ENCODE measurements at regions not wholly inside any gene's neighbourhood (a gene's known extent, or its start where the extent isn't known, plus 50 kb on each side); places are given as distances from the start of the nearest gene placed in this dataset.

- H4K91ac ChIP-seq (ENCODE audit: low read length): no peak overlapping the region
- no peak overlapping the region for H3K9ac ChIP-seq (ENCODE audit: low read length)
- H2BK15ac ChIP-seq (ENCODE audit: low read depth, poor library complexity, severe bottlenecking): no peak overlapping the region
- H3K4me3 ChIP-seq (ENCODE audit: insufficient read depth in 1 of 2, low read depth in 1 of 2, low read length in 2 of 2): no peak overlapping the region
- no peak overlapping the region for H3K4me2 ChIP-seq (ENCODE audit: low read length, poor library complexity, severe bottlenecking)
- no peak overlapping the region for H3K14ac ChIP-seq (ENCODE audit: low read length in 2 of 2)
- no peak overlapping the region for H3K4ac ChIP-seq (ENCODE audit: low read depth in 1 of 2, low read length in 2 of 2)
- no peak overlapping the region for H3K18ac ChIP-seq (ENCODE audit: low read depth in 1 of 2, low read length in 2 of 2)
- no peak overlapping the region for H3K27ac ChIP-seq (ENCODE audit: low read length, poor library complexity, severe bottlenecking)
- no peaks in the 10 kb centered on the region for H3K9me3 ChIP-seq (ENCODE audit: control insufficient read depth, low read length)
- no peak for DNase-seq
- no peaks in the 10 kb centered on the region for H3K4me1 ChIP-seq (ENCODE audit: control insufficient read depth, insufficient read depth, low read depth, low read length)
- H3K36me3 ChIP-seq (ENCODE audit: control insufficient read depth in 1 of 2, insufficient read depth in 2 of 2, low read depth in 1 of 2, low read length in 2 of 2): no peaks in the 10 kb centered on the region
- H3K79me1 ChIP-seq (replicated peaks; ENCODE audit: low read length, poor library complexity, severe bottlenecking): no peaks in the 10 kb centered on the region
- no peak overlapping the region for H2AK5ac ChIP-seq (ENCODE audit: low read length, severe bottlenecking)
- no peak overlapping the region for H4K8ac ChIP-seq (ENCODE audit: low read length)
- H2BK5ac ChIP-seq (ENCODE audit: low read depth, low read length, poor library complexity, severe bottlenecking): no peak overlapping the region
- H2AFZ ChIP-seq (ENCODE audit: low read depth, low read length): no peak overlapping the region
- H3K27me3 ChIP-seq (ENCODE audit: control insufficient read depth in 1 of 2, insufficient read depth in 1 of 2, low read length in 2 of 2): no peaks in the 10 kb centered on the region
- no peak overlapping the region for H2BK12ac ChIP-seq (ENCODE audit: low read length in 2 of 2)
- H3K23ac ChIP-seq (ENCODE audit: low read length in 2 of 2): no peak overlapping the region
- no peak overlapping the region for H2BK120ac ChIP-seq (ENCODE audit: low read depth, low read length)
Measured at GRCh38 chr3:180466401-180467011, 135.5 kb upstream of the TTC14 start.

- H3K4me3 ChIP-seq (ENCODE audit: insufficient read depth in 1 of 2, low read depth in 1 of 2, low read length in 2 of 2): no peak overlapping the region
- H3K4me2 ChIP-seq (ENCODE audit: low read length, poor library complexity, severe bottlenecking): no peak overlapping the region
- H3K27me3 ChIP-seq (ENCODE audit: control insufficient read depth in 1 of 2, insufficient read depth in 1 of 2, low read length in 2 of 2): no peaks in the 10 kb centered on the region
- H3K27ac ChIP-seq (ENCODE audit: low read length, poor library complexity, severe bottlenecking): no peak overlapping the region
- no peak overlapping the region for H3K23ac ChIP-seq (ENCODE audit: low read length in 2 of 2)
- H2BK5ac ChIP-seq (ENCODE audit: low read depth, low read length, poor library complexity, severe bottlenecking): no peak overlapping the region
- no peak for DNase-seq
- no peak overlapping the region for H4K8ac ChIP-seq (ENCODE audit: low read length)
- H3K36me3 ChIP-seq (ENCODE audit: control insufficient read depth in 1 of 2, insufficient read depth in 2 of 2, low read depth in 1 of 2, low read length in 2 of 2): no peaks in the 10 kb centered on the region
- H3K4ac ChIP-seq (ENCODE audit: low read depth in 1 of 2, low read length in 2 of 2): no peak overlapping the region
- H2BK15ac ChIP-seq (ENCODE audit: low read depth, poor library complexity, severe bottlenecking): no peak overlapping the region
- H3K4me1 ChIP-seq (ENCODE audit: control insufficient read depth, insufficient read depth, low read depth, low read length): no peaks in the 10 kb centered on the region
- H4K91ac ChIP-seq (ENCODE audit: low read length): no peak overlapping the region
- WGBS: no CpG with 5 or more reads among the region's 1 CpG
- H3K18ac ChIP-seq (ENCODE audit: low read depth in 1 of 2, low read length in 2 of 2): no peak overlapping the region
- no peak overlapping the region for H2BK12ac ChIP-seq (ENCODE audit: low read length in 2 of 2)
- H3K14ac ChIP-seq (ENCODE audit: low read length in 2 of 2): no peak overlapping the region
- no peaks in the 10 kb centered on the region for H3K9me3 ChIP-seq (ENCODE audit: control insufficient read depth, low read length)
- H3K9ac ChIP-seq (ENCODE audit: low read length): no peak overlapping the region
- H3K79me1 ChIP-seq (replicated peaks; ENCODE audit: low read length, poor library complexity, severe bottlenecking): no peaks in the 10 kb centered on the region
- no peak overlapping the region for H2AFZ ChIP-seq (ENCODE audit: low read depth, low read length)
- no peak overlapping the region for H2AK5ac ChIP-seq (ENCODE audit: low read length, severe bottlenecking)
- H2BK120ac ChIP-seq (ENCODE audit: low read depth, low read length): no peak overlapping the region
Measured at GRCh38 chr3:180467177-180467576, 134.8 kb upstream of the TTC14 start.

- H2BK120ac ChIP-seq (ENCODE audit: low read depth, low read length): no peak overlapping the region
- no peak overlapping the region for H2BK15ac ChIP-seq (ENCODE audit: low read depth, poor library complexity, severe bottlenecking)
- no peak overlapping the region for H3K14ac ChIP-seq (ENCODE audit: low read length in 2 of 2)
- no peak overlapping the region for H2AK5ac ChIP-seq (ENCODE audit: low read length, severe bottlenecking)
- no peak overlapping the region for H3K4me3 ChIP-seq (ENCODE audit: insufficient read depth in 1 of 2, low read depth in 1 of 2, low read length in 2 of 2)
- no peaks in the 10 kb centered on the region for H3K27me3 ChIP-seq (ENCODE audit: control insufficient read depth in 1 of 2, insufficient read depth in 1 of 2, low read length in 2 of 2)
- no peak overlapping the region for H2BK12ac ChIP-seq (ENCODE audit: low read length in 2 of 2)
- no peaks in the 10 kb centered on the region for H3K9me3 ChIP-seq (ENCODE audit: control insufficient read depth, low read length)
- H3K79me1 ChIP-seq (replicated peaks; ENCODE audit: low read length, poor library complexity, severe bottlenecking): no peaks in the 10 kb centered on the region
- DNase-seq: no peak
- H2AFZ ChIP-seq (ENCODE audit: low read depth, low read length): no peak overlapping the region
- 31% methylated on average over 1 of the region's 1 CpG for WGBS
- H3K9ac ChIP-seq (ENCODE audit: low read length): no peak overlapping the region
- no peaks in the 10 kb centered on the region for H3K4me1 ChIP-seq (ENCODE audit: control insufficient read depth, insufficient read depth, low read depth, low read length)
- no peak overlapping the region for H3K18ac ChIP-seq (ENCODE audit: low read depth in 1 of 2, low read length in 2 of 2)
- no peak overlapping the region for H2BK5ac ChIP-seq (ENCODE audit: low read depth, low read length, poor library complexity, severe bottlenecking)
- no peak overlapping the region for H3K4ac ChIP-seq (ENCODE audit: low read depth in 1 of 2, low read length in 2 of 2)
- H4K8ac ChIP-seq (ENCODE audit: low read length): no peak overlapping the region
- no peak overlapping the region for H3K23ac ChIP-seq (ENCODE audit: low read length in 2 of 2)
- no peak overlapping the region for H4K91ac ChIP-seq (ENCODE audit: low read length)
- no peaks in the 10 kb centered on the region for H3K36me3 ChIP-seq (ENCODE audit: control insufficient read depth in 1 of 2, insufficient read depth in 2 of 2, low read depth in 1 of 2, low read length in 2 of 2)
- H3K4me2 ChIP-seq (ENCODE audit: low read length, poor library complexity, severe bottlenecking): no peak overlapping the region
- no peak overlapping the region for H3K27ac ChIP-seq (ENCODE audit: low read length, poor library complexity, severe bottlenecking)
Measured at GRCh38 chr3:180469149-180469548, 132.8 kb upstream of the TTC14 start.

- Histone ChIP-seq H3K14ac (ENCODE audit: low read length in 2 of 2) (no peak overlapping the region), H3K4ac (ENCODE audit: low read depth in 1 of 2, low read length in 2 of 2) (no peak overlapping the region), H3K4me1 (ENCODE audit: control insufficient read depth, insufficient read depth, low read depth, low read length) (no peaks in the 10 kb centered on the region), H3K36me3 (ENCODE audit: control insufficient read depth in 1 of 2, insufficient read depth in 2 of 2, low read depth in 1 of 2, low read length in 2 of 2) (no peaks in the 10 kb centered on the region), H2AK5ac (ENCODE audit: low read length, severe bottlenecking) (no peak overlapping the region), H3K79me1 (replicated peaks; ENCODE audit: low read length, poor library complexity, severe bottlenecking) (no peaks in the 10 kb centered on the region), H2AFZ (ENCODE audit: low read depth, low read length) (no peak overlapping the region), H3K27me3 (ENCODE audit: control insufficient read depth in 1 of 2, insufficient read depth in 1 of 2, low read length in 2 of 2) (no peaks in the 10 kb centered on the region), H2BK5ac (ENCODE audit: low read depth, low read length, poor library complexity, severe bottlenecking) (no peak overlapping the region), H2BK120ac (ENCODE audit: low read depth, low read length) (no peak overlapping the region), H3K4me3 (ENCODE audit: insufficient read depth in 1 of 2, low read depth in 1 of 2, low read length in 2 of 2) (no peak overlapping the region), H2BK15ac (ENCODE audit: low read depth, poor library complexity, severe bottlenecking) (no peak overlapping the region), H3K9me3 (ENCODE audit: control insufficient read depth, low read length) (no peaks in the 10 kb centered on the region), H3K23ac (ENCODE audit: low read length in 2 of 2) (no peak overlapping the region), H2BK12ac (ENCODE audit: low read length in 2 of 2) (no peak overlapping the region), H3K9ac (ENCODE audit: low read length) (no peak overlapping the region), H4K91ac (ENCODE audit: low read length) (no peak overlapping the region), H4K8ac (ENCODE audit: low read length) (no peak overlapping the region), H3K27ac (ENCODE audit: low read length, poor library complexity, severe bottlenecking) (no peak overlapping the region), H3K4me2 (ENCODE audit: low read length, poor library complexity, severe bottlenecking) (no peak overlapping the region), H3K18ac (ENCODE audit: low read depth in 1 of 2, low read length in 2 of 2) (no peak overlapping the region)
- no peak for DNase-seq
- WGBS: 56% methylated on average over 3 of the region's 5 CpGs
Measured at GRCh38 chr3:180478695-180479094, 123.3 kb upstream of the TTC14 start.
